Myocyte (in vitro differentiated cells): ENCODE measurements at regions not wholly inside any gene's neighbourhood (a gene's known extent, or its start where the extent isn't known, plus 50 kb on each side); places are given as distances from the start of the nearest gene placed in this dataset.

ENCODE experiments used
- DNase-seq: peaks from one replicate; pipeline ENCODE4 v3.0.0-alpha.2; 2012; ENCODE audit warnings: low read depth

- no peak for DNase-seq
These were observed 62.7 kb upstream of the FTH1 start for GRCh38 chr11:62030071-62030684.

GRCh38 chr11:62026739-62027370 lies 59.4 kb upstream of the FTH1 start:
- DNase-seq: no peak

- peak; percentile 53 for DNase-seq
These were observed 58.2 kb upstream of the FTH1 start for GRCh38 chr11:62025487-62026105.

GRCh38 chr11:62024936-62025486 lies 57.6 kb upstream of the FTH1 start:
- DNase-seq: no peak

GRCh38 chr11:62022211-62022610 lies 54.8 kb upstream of the FTH1 start:
- DNase-seq: no peak

- peak; percentile 17 for DNase-seq
These were observed 53.2 kb upstream of the FTH1 start for GRCh38 chr11:62020661-62021060.

- no peak for DNase-seq
These were observed 51.7 kb upstream of the FTH1 start for GRCh38 chr11:62018981-62019664.

GRCh38 chr11:62017878-62018655 lies 50.6 kb upstream of the FTH1 start:
- DNase-seq: no peak
